Gastrocnemius medialis (tissue), 4 donors: ENCODE measurements at regions not wholly inside any gene's neighbourhood (a gene's known extent, or its start where the extent isn't known, plus 50 kb on each side); places are given as distances from the start of the nearest gene placed in this dataset.
A peak's percentile ranks its signal among the peaks of the same experiment; 100 is the strongest.

ENCODE experiments used
- ATAC-seq, 2 donors: fragments of 150-250 bp; one replicate each; pipeline ENCODE4 v1.9.1; 2016
- DNase-seq, 2 donors: peaks; one replicate each; pipeline ENCODE4 v3.0.0-alpha.2; 2019
- H3K27ac ChIP-seq, 4 donors: fragments of 200-600 bp; sonication (generic); 1 replicate in 1 of 4; 2 replicates in 3 of 4; pipeline ENCODE4 v1.5.1; 2016 to 2018; ENCODE audit warnings: mild to moderate bottlenecking in 2 of 4, moderate library complexity in 1 of 4
- H3K27me3 ChIP-seq, 3 donors: fragments of 200-600 bp; sonication (generic) in 2 of 3; 1 replicate in 1 of 3; 2 replicates in 2 of 3; pipeline versions ENCODE4 v1.5.1 to v1.6.0; 2016 to 2019; ENCODE audit warnings: mild to moderate bottlenecking in 1 of 3, moderate library complexity in 1 of 3
- H3K36me3 ChIP-seq, 2 donors: fragments of 200-600 bp; sonication (generic) in 1 of 2; one replicate each; pipeline ENCODE4 v1.5.1; 2017 to 2018
- H3K4me1 ChIP-seq, 2 donors: fragments of 200-600 bp; sonication (generic) in 1 of 2; one replicate each; pipeline ENCODE4 v1.5.1; 2016 to 2017; ENCODE audit warnings: mild to moderate bottlenecking in 2 of 2
- H3K4me3 ChIP-seq, 4 donors: fragments of 200-600 bp; sonication (generic) in 3 of 4; 1 replicate in 1 of 4; 2 replicates in 3 of 4; pipeline ENCODE4 v1.5.1; 2016 to 2019; ENCODE audit warnings: mild to moderate bottlenecking in 2 of 4
- H3K9me3 ChIP-seq, 3 donors: fragments of 200-600 bp; sonication (generic) in 2 of 3; 1 replicate in 1 of 3; 2 replicates in 2 of 3; pipeline ENCODE4 v1.5.1; 2016 to 2019
- CTCF ChIP-seq, 5 experiments: fragments of 450-650 bp in 3 of 5; fragments of 200-600 bp in 2 of 5; sonication (generic) in 2 of 5; IDR thresholded peaks in 4 of 5; conservative IDR thresholded peaks in 1 of 5; 1 replicate in 4 of 5; 2 replicates in 1 of 5; pipeline ENCODE4 v1.5.1; 2016 to 2019; ENCODE audit warnings: antibody characterized with exemption in 5 of 5, mild to moderate bottlenecking in 3 of 5, moderate library complexity in 3 of 5
- POLR2A ChIP-seq, 2 donors: fragments of 450-650 bp; IDR thresholded peaks; one replicate each; pipeline ENCODE4 v1.6.1; 2017; ENCODE audit warnings: antibody characterized with exemption in 2 of 2, mild to moderate bottlenecking in 2 of 2, moderate library complexity in 2 of 2
- in situ Hi-C, 4 donors: fragments of 200-750 bp; cut with MboI; loops; one replicate each; pipeline versions ENCODE4 v1.15.0 to v1.8.0; 2017; ENCODE audit warnings: low sequenced_read_pairs in 4 of 4
- intact Hi-C: fragments of 100-400 bp; cut with DNase I; formaldehyde crosslinking; loops from one replicate; pipeline ENCODE4 v1.15.1; 2023; ENCODE audit warnings: low total_unique reads

GRCh38 chr18:76756531-76757253, 65.7 kb upstream of the ZNF236 start:
- H3K36me3 ChIP-seq, result no peaks in the 10 kb centered on the region
- H3K27me3 ChIP-seq, result no peaks in the 10 kb centered on the region
- peak; percentile 6 to 56 for DNase-seq
- TF ChIP-seq CTCF (IDR thresholded peaks at IDR 0.05 in 4 of 5, conservative IDR thresholded peaks at IDR 0.05 in 1 of 5) (no peak), POLR2A (IDR thresholded peaks at IDR 0.05) (no peak)
- no peak overlapping the region for H3K27ac ChIP-seq
- H3K4me3 ChIP-seq, result no peak overlapping the region
- intact Hi-C loops (no loop called here), in situ Hi-C loops (no loop called here)
- H3K4me1 ChIP-seq, result no peaks in the 10 kb centered on the region
- no peaks in the 10 kb centered on the region for H3K9me3 ChIP-seq
- ATAC-seq, result peak in 1 of 2 donors; percentile 27

GRCh38 chr18:76754351-76754750, 68.0 kb upstream of the ZNF236 start:
- H3K27me3 ChIP-seq, result peaks cover 0 to 7% (median 0%) of the 10 kb centered on the region in 3 donors
- DNase-seq (no peak), ATAC-seq (no peak)
- in situ Hi-C loops (no loop called here), intact Hi-C loops (no loop called here)
- TF ChIP-seq POLR2A (IDR thresholded peaks at IDR 0.05), result no peak
- no peak for TF ChIP-seq CTCF (IDR thresholded peaks at IDR 0.05 in 4 of 5, conservative IDR thresholded peaks at IDR 0.05 in 1 of 5)
- H3K27ac ChIP-seq, result no peak overlapping the region
- peaks cover 0 to 7% (median 0%) of the 10 kb centered on the region in 3 donors for H3K9me3 ChIP-seq
- H3K4me3 ChIP-seq, result no peak overlapping the region
- H3K36me3 ChIP-seq, result no peaks in the 10 kb centered on the region
- no peaks in the 10 kb centered on the region for H3K4me1 ChIP-seq

- ATAC-seq (no peak), DNase-seq (no peak)
- Histone ChIP-seq H3K4me1 (no peaks in the 10 kb centered on the region), H3K36me3 (no peaks in the 10 kb centered on the region), H3K27me3 (peaks cover 0 to 7% (median 0%) of the 10 kb centered on the region in 3 donors), H3K27ac (no peak overlapping the region), H3K4me3 (no peak overlapping the region), H3K9me3 (peaks cover 0 to 9% (median 0%) of the 10 kb centered on the region in 3 donors)
- in situ Hi-C loops, result no loop called here
- intact Hi-C loops, result no loop called here
- no peak for TF ChIP-seq POLR2A (IDR thresholded peaks at IDR 0.05)
- TF ChIP-seq CTCF (IDR thresholded peaks at IDR 0.05 in 4 of 5, conservative IDR thresholded peaks at IDR 0.05 in 1 of 5), result no peak
These were observed 70.0 kb upstream of the ZNF236 start for GRCh38 chr18:76752400-76752799.

GRCh38 chr18:76750917-76751890, 71.2 kb upstream of the ZNF236 start:
- Histone ChIP-seq H3K27ac (no peak overlapping the region), H3K36me3 (no peaks in the 10 kb centered on the region), H3K9me3 (peaks cover 0 to 9% (median 0%) of the 10 kb centered on the region in 3 donors), H3K27me3 (peaks cover 0 to 7% (median 0%) of the 10 kb centered on the region in 3 donors), H3K4me1 (no peaks in the 10 kb centered on the region), H3K4me3 (no peak overlapping the region)
- in situ Hi-C loops, result no loop called here
- intact Hi-C loops, result no loop called here
- ATAC-seq, result no peak
- no peak for TF ChIP-seq POLR2A (IDR thresholded peaks at IDR 0.05)
- TF ChIP-seq CTCF (IDR thresholded peaks at IDR 0.05 in 4 of 5, conservative IDR thresholded peaks at IDR 0.05 in 1 of 5), result no peak
- DNase-seq, result no peak
